H1 (cell line): ENCODE measurements at regions not wholly inside any gene's neighbourhood (a gene's known extent, or its start where the extent isn't known, plus 50 kb on each side); places are given as distances from the start of the nearest gene placed in this dataset.

ENCODE experiments used
- CTCF ChIA-PET: fragments of 300-600 bp; sonication (Branson Sonifier 250); formaldehyde crosslinking; loops from one replicate; lab custom pipeline; 2021; ENCODE audit not compliant: partially characterized antibody; lab: Charles Lee
- POLR2A ChIA-PET: fragments of 300-600 bp; sonication (Branson Sonifier 250); formaldehyde crosslinking; loops from one replicate; lab custom pipeline; 2021; ENCODE audit warnings: inconsistent platforms; ENCODE audit not compliant: partially characterized antibody; lab: Charles Lee
- DNase-seq, 2 experiments: peaks; one replicate each; pipeline versions ENCODE4 v3.0.0 to v3.0.0-alpha.2; 2010 to 2022; ENCODE audit warnings: low spot score in 2 of 2, low read depth in 1 of 2, mixed read lengths in 1 of 2
- FAIRE-seq: peaks from 2 replicates; lab custom pipeline; 2011; peaks lifted over from hg19 to GRCh38; lab: Jason Lieb, UNC
- H2AFZ ChIP-seq: 2 replicates; pipeline ENCODE4 v1.8.1; 2012; ENCODE audit warnings: low read length, inconsistent platforms
- H2AK5ac ChIP-seq: 2 replicates; pipeline ENCODE4 v1.6.1; 2013; ENCODE audit warnings: low read depth, low read length
- H2BK120ac ChIP-seq: replicated peaks from 2 replicates; pipeline ENCODE3; 2013; ENCODE audit warnings: low read depth, low read length, inconsistent platforms
- H2BK12ac ChIP-seq: 2 replicates; pipeline ENCODE4 v1.6.1; 2013; ENCODE audit warnings: low read depth, low read length
- H2BK15ac ChIP-seq: 2 replicates; pipeline ENCODE4 v1.6.1; 2013; ENCODE audit warnings: low read length
- H2BK20ac ChIP-seq: 2 replicates; pipeline ENCODE4 v1.6.1; 2013; ENCODE audit warnings: low read length
- H2BK5ac ChIP-seq: 2 replicates; pipeline ENCODE4 v1.6.1; 2013; ENCODE audit warnings: low read depth, low read length
- H3K14ac ChIP-seq: 2 replicates; pipeline ENCODE4 v1.6.1; 2013; ENCODE audit warnings: inconsistent platforms; ENCODE audit not compliant: insufficient read length
- H3K18ac ChIP-seq: 2 replicates; pipeline ENCODE4 v1.6.1; 2013; ENCODE audit warnings: low read length; ENCODE audit errors: extremely low read depth
- H3K23ac ChIP-seq: 2 replicates; pipeline ENCODE4 v1.6.1; 2013; ENCODE audit warnings: inconsistent platforms; ENCODE audit not compliant: insufficient read length
- H3K23me2 ChIP-seq: 2 replicates; pipeline ENCODE4 v1.6.1; 2013; ENCODE audit warnings: low read depth, low read length
- H3K27ac ChIP-seq: 2 replicates; pipeline ENCODE4 v1.6.1; 2011; ENCODE audit warnings: low read depth, low read length, inconsistent platforms
- H3K27me3 ChIP-seq, 4 experiments: replicated peaks in 1 of 4; 1 replicate in 1 of 4; 2 replicates in 3 of 4; pipeline versions ENCODE4 v1.6.1 to v1.8.1; 2011 to 2013; ENCODE audit warnings: low read length in 3 of 4, mild to moderate bottlenecking in 3 of 4, inconsistent platforms in 2 of 4, mixed read lengths in 2 of 4, moderate library complexity in 1 of 4; ENCODE audit not compliant: control insufficient read depth in 3 of 4, insufficient read depth in 3 of 4; ENCODE audit errors: extremely low read depth in 1 of 4
- H3K36me3 ChIP-seq, 4 experiments: 2 replicates each; pipeline versions ENCODE4 v1.6.1 to v1.8.1; 2011 to 2013; ENCODE audit warnings: mild to moderate bottlenecking in 4 of 4, low read length in 3 of 4, moderate library complexity in 2 of 4, control low read depth in 1 of 4, inconsistent platforms in 1 of 4; ENCODE audit not compliant: insufficient read depth in 4 of 4, control insufficient read depth in 2 of 4
- H3K4ac ChIP-seq: replicated peaks from 2 replicates; pipeline ENCODE3; 2013; ENCODE audit warnings: low read length, low read depth, mixed read lengths, inconsistent platforms; ENCODE audit not compliant: insufficient read length
- H3K4me1 ChIP-seq, 4 experiments: replicated peaks in 1 of 4; 1 replicate in 1 of 4; 2 replicates in 3 of 4; pipeline versions ENCODE4 v1.6.1 to v1.8.1; 2011 to 2013; ENCODE audit warnings: low read length in 3 of 4, inconsistent platforms in 2 of 4, mixed read lengths in 1 of 4; ENCODE audit not compliant: insufficient read depth in 4 of 4, control insufficient read depth in 3 of 4
- H3K4me2 ChIP-seq, 2 experiments: 2 replicates each; pipeline versions ENCODE4 v1.6.1 to v1.8.1; 2011 to 2013; ENCODE audit warnings: low read depth in 2 of 2, low read length in 2 of 2, control low read depth in 1 of 2, inconsistent platforms in 1 of 2, mild to moderate bottlenecking in 1 of 2; ENCODE audit not compliant: insufficient read depth in 1 of 2
- H3K4me3 ChIP-seq, 4 experiments: fragments of 200-600, 300-600 bp in 1 of 4; sonication (generic), shearing (Covaris generic), sonication (Bioruptor Twin) in 1 of 4; 2 replicates each; pipeline versions ENCODE4 v1.5.1 to v1.8.1; 2011 to 2016; ENCODE audit warnings: low read length in 4 of 4, low read depth in 3 of 4, control low read depth in 2 of 4, inconsistent platforms in 2 of 4, mild to moderate bottlenecking in 2 of 4, mixed read lengths in 1 of 4, moderate library complexity in 1 of 4; ENCODE audit not compliant: insufficient read depth in 2 of 4; ENCODE audit errors: extremely low read depth in 1 of 4
- H3K56ac ChIP-seq: replicated peaks from 2 replicates; pipeline ENCODE3; 2013; ENCODE audit warnings: low read depth, mild to moderate bottlenecking, mixed read lengths, low read length, inconsistent platforms; ENCODE audit not compliant: insufficient read length
- H3K79me1 ChIP-seq: 2 replicates; pipeline ENCODE4 v1.6.1; 2013; ENCODE audit warnings: low read depth, low read length, control low read depth
- H3K79me2 ChIP-seq, 2 experiments: 2 replicates each; pipeline versions ENCODE4 v1.6.1 to v1.8.1; 2012 to 2013; ENCODE audit warnings: low read length in 2 of 2, mild to moderate bottlenecking in 2 of 2, inconsistent platforms in 1 of 2; ENCODE audit not compliant: insufficient read depth in 2 of 2, control insufficient read depth in 1 of 2
- H3K9ac ChIP-seq, 4 experiments: replicated peaks in 1 of 4; 1 replicate in 1 of 4; 2 replicates in 3 of 4; pipeline versions ENCODE4 v1.6.1 to v1.8.1; 2011 to 2013; ENCODE audit warnings: low read depth in 3 of 4, low read length in 3 of 4, control low read depth in 2 of 4, mild to moderate bottlenecking in 2 of 4, moderate library complexity in 2 of 4, inconsistent platforms in 1 of 4; ENCODE audit errors: extremely low read depth in 1 of 4
- H3K9me3 ChIP-seq, 2 experiments: 2 replicates each; pipeline versions ENCODE4 v1.6.1 to v1.8.1; 2012 to 2013; ENCODE audit warnings: mild to moderate bottlenecking in 2 of 2, moderate library complexity in 2 of 2, control low read depth in 1 of 2, inconsistent platforms in 1 of 2, low read depth in 1 of 2, low read length in 1 of 2, mixed read lengths in 1 of 2; ENCODE audit not compliant: insufficient read depth in 2 of 2
- H4K20me1 ChIP-seq, 2 experiments: replicated peaks in 1 of 2; 2 replicates each; pipeline versions ENCODE3 to v1.8.1; 2011 to 2013; ENCODE audit warnings: inconsistent platforms in 2 of 2, low read length in 2 of 2, mild to moderate bottlenecking in 1 of 2; ENCODE audit not compliant: insufficient read depth in 2 of 2, control insufficient read depth in 1 of 2
- H4K5ac ChIP-seq: 2 replicates; pipeline ENCODE4 v1.6.1; 2013; ENCODE audit warnings: low read length, low read depth, mixed read lengths, inconsistent platforms; ENCODE audit not compliant: insufficient read length
- H4K8ac ChIP-seq: 2 replicates; pipeline ENCODE4 v1.8.0; 2013; ENCODE audit warnings: mild to moderate bottlenecking, moderate library complexity, low read length, inconsistent platforms; ENCODE audit not compliant: insufficient read depth; ENCODE audit errors: extremely low read depth
- H4K91ac ChIP-seq: replicated peaks from 2 replicates; pipeline ENCODE3; 2013; ENCODE audit warnings: low read length, mixed read lengths, inconsistent platforms; ENCODE audit not compliant: insufficient read length
- CEBPB ChIP-seq: IDR thresholded peaks from 2 replicates; pipeline ENCODE4 v1.6.1; 2012; ENCODE audit warnings: low read depth, low read length
- CHD1 ChIP-seq: IDR thresholded peaks from 2 replicates; pipeline ENCODE4 v1.6.1; 2012; ENCODE audit warnings: low read depth, low read length, improper control_type of control experiment
- CTCF ChIP-seq, 3 experiments: IDR thresholded peaks; 1 replicate in 2 of 3; 2 replicates in 1 of 3; pipeline versions ENCODE4 v1.5.1 to v1.6.1; 2011; ENCODE audit warnings: low read length in 3 of 3, mild to moderate bottlenecking in 3 of 3, inconsistent platforms in 2 of 3, low read depth in 1 of 3, moderate library complexity in 1 of 3; ENCODE audit not compliant: insufficient read depth in 1 of 3; ENCODE audit errors: control extremely low read depth in 1 of 3
- EP300 ChIP-seq, 2 experiments: IDR thresholded peaks; 1 replicate in 1 of 2; 2 replicates in 1 of 2; pipeline ENCODE4 v1.6.1; 2011 to 2012; ENCODE audit warnings: low read depth in 2 of 2, low read length in 2 of 2, mild to moderate bottlenecking in 2 of 2, borderline replicate concordance in 1 of 2, inconsistent platforms in 1 of 2, moderate library complexity in 1 of 2
- GTF2F1 ChIP-seq: IDR thresholded peaks from 2 replicates; pipeline ENCODE4 v1.6.1; 2012; ENCODE audit warnings: low read depth, low read length, improper control_type of control experiment, borderline replicate concordance
- NRF1 ChIP-seq: IDR thresholded peaks from 2 replicates; pipeline ENCODE4 v1.6.1; 2011; ENCODE audit warnings: mild to moderate bottlenecking, low read depth, low read length, improper control_type of control experiment
- RAD21 ChIP-seq, 2 experiments: IDR thresholded peaks in 1 of 2; conservative IDR thresholded peaks in 1 of 2; 2 replicates each; pipeline ENCODE4 v1.6.1; 2011; ENCODE audit warnings: low read depth in 2 of 2, low read length in 2 of 2, improper control_type of control experiment in 1 of 2, inconsistent platforms in 1 of 2, mild to moderate bottlenecking in 1 of 2, moderate library complexity in 1 of 2
- RBBP5 ChIP-seq: IDR thresholded peaks from 2 replicates; pipeline ENCODE4 v1.7.1; 2012; ENCODE audit warnings: low read depth, mild to moderate bottlenecking, inconsistent platforms, low read length, moderate library complexity, borderline replicate concordance
- SRF ChIP-seq: IDR thresholded peaks from 2 replicates; pipeline ENCODE4 v1.6.1; 2011; ENCODE audit warnings: mild to moderate bottlenecking, low read depth, low read length, moderate library complexity
- USF2 ChIP-seq: IDR thresholded peaks from 2 replicates; pipeline ENCODE4 v1.6.1; 2011; ENCODE audit warnings: low read length, improper control_type of control experiment
- WGBS, 2 experiments: shearing (Covaris generic) in 1 of 2; methylation state at CpG; one replicate each; pipeline versions ENCODE4 v1.1.6 to v1.1.7; 2013 to 2015; ENCODE audit warnings: low lambda C conversion rate in 2 of 2, mixed read lengths in 2 of 2, inconsistent platforms in 1 of 2, low coverage in 1 of 2, missing lambda C conversion rate in 1 of 2; ENCODE audit not compliant: insufficient replicate concordance in 2 of 2, insufficient coverage in 1 of 2, insufficient read length in 1 of 2; ENCODE audit errors: extremely low coverage in 1 of 2, missing lambda C conversion rate in 1 of 2; 5-methylcytosine and 5-hydroxymethylcytosine counted together

- Histone ChIP-seq H3K36me3 (no peaks in the 10 kb centered on the region), H3K9ac (no peak overlapping the region), H3K4ac (no peak overlapping the region), H3K4me1 (no peaks in the 10 kb centered on the region), H3K4me3 (no peak overlapping the region), H4K20me1 (no peaks in the 10 kb centered on the region), H3K79me1 (no peaks in the 10 kb centered on the region), H2BK12ac (no peak overlapping the region), H3K9me3 (no peaks in the 10 kb centered on the region), H2BK120ac (no peak overlapping the region), H2BK5ac (no peak overlapping the region), H3K27ac (no peak overlapping the region), H3K23me2 (no peaks in the 10 kb centered on the region), H4K8ac (no peak overlapping the region), H3K23ac (no peak overlapping the region), H3K4me2 (no peak overlapping the region), H3K56ac (no peak overlapping the region), H3K14ac (no peak overlapping the region), H2BK20ac (no peak overlapping the region), H3K18ac (no peak overlapping the region), H2AK5ac (no peak overlapping the region), H3K79me2 (no peaks in the 10 kb centered on the region), H2BK15ac (no peak overlapping the region), H3K27me3 (no peaks in the 10 kb centered on the region), H4K91ac (no peak overlapping the region), H4K5ac (no peak overlapping the region), H2AFZ (no peak overlapping the region)
- no peak for DNase-seq
- ChIA-PET CTCF (interaction anchor here (3.1 kb wide), 1 partner anchor 11 kb away, joined by 16 read pairs; no protein-coding TSS in a partner anchor), POLR2A (no interaction called here)
- no peak for FAIRE-seq
- 85% methylated on average over 4 of the region's 4 CpGs; no CpG with 5 or more reads in 1 of the 2 experiments for WGBS, 2 experiments
- TF ChIP-seq CHD1 (no peak), USF2 (no peak), CTCF (IDR thresholded peaks at IDR 0.05; ENCODE audit: control extremely low read depth in 1 of 3, insufficient read depth in 1 of 3, low read depth in 1 of 3, low read length in 3 of 3) (no peak), NRF1 (no peak), GTF2F1 (no peak), EP300 (IDR thresholded peaks at IDR 0.05; ENCODE audit: borderline replicate concordance in 1 of 2, low read depth in 2 of 2, low read length in 2 of 2) (no peak), SRF (no peak), RBBP5 (no peak), CEBPB (no peak), RAD21 (IDR thresholded peaks at IDR 0.05 in 1 of 2, conservative IDR thresholded peaks at IDR 0.05 in 1 of 2; ENCODE audit: low read depth in 2 of 2, low read length in 2 of 2) (no peak)
These were observed 125.8 kb upstream of the LNX1 start for GRCh38 chr4:53717064-53717549.
